AML-193 (cell line): ENCODE measurements at regions not wholly inside any gene's neighbourhood (a gene's known extent, or its start where the extent isn't known, plus 50 kb on each side); places are given as distances from the start of the nearest gene placed in this dataset.
A peak's percentile ranks its signal among the peaks of the same experiment; 100 is the strongest.

Experiments
- DNase-seq, 2 experiments: peaks; one replicate each; lab custom pipeline; 2025; lab: John Stamatoyannopoulos, UW

- no peak for DNase-seq
Observed at GRCh38 chr10:31145986-31146385, 114.3 kb upstream of the ZNF438 start.

- peak; percentile 21 to 23 for DNase-seq
Observed at GRCh38 chr10:31146491-31147209, 115.0 kb upstream of the ZNF438 start.

- no peak for DNase-seq
Observed at GRCh38 chr10:31147210-31147608, 115.5 kb upstream of the ZNF438 start.

GRCh38 chr10:31148951-31149350 lies 117.3 kb upstream of the ZNF438 start:
- no peak for DNase-seq

GRCh38 chr10:31149835-31150512 lies 118.3 kb upstream of the ZNF438 start:
- no peak for DNase-seq

- no peak for DNase-seq
Observed at GRCh38 chr10:31151301-31151700, 119.6 kb upstream of the ZNF438 start.

- no peak for DNase-seq
Observed at GRCh38 chr10:31152421-31153135, 120.9 kb upstream of the ZNF438 start.

- no peak for DNase-seq
Observed at GRCh38 chr10:31153161-31153560, 121.5 kb upstream of the ZNF438 start.

- DNase-seq = no peak
Observed at GRCh38 chr10:31153692-31154091, 122.0 kb upstream of the ZNF438 start.

- no peak for DNase-seq
Observed at GRCh38 chr10:31154996-31155395, 123.3 kb upstream of the ZNF438 start.

GRCh38 chr10:31157123-31158010 lies 125.7 kb upstream of the ZNF438 start:
- DNase-seq = no peak

GRCh38 chr10:31158011-31158658 lies 126.5 kb upstream of the ZNF438 start:
- DNase-seq = no peak

GRCh38 chr10:31166606-31167005 lies 134.9 kb upstream of the ZNF438 start:
- DNase-seq = no peak

GRCh38 chr10:31170636-31171035 lies 139.0 kb upstream of the ZNF438 start:
- DNase-seq = no peak

GRCh38 chr10:31171402-31172083 lies 139.9 kb upstream of the ZNF438 start:
- DNase-seq = no peak

- DNase-seq = no peak
Observed at GRCh38 chr10:31172925-31173324, 141.3 kb upstream of the ZNF438 start.

GRCh38 chr10:31173752-31174151 lies 142.1 kb upstream of the ZNF438 start:
- DNase-seq = no peak

- no peak for DNase-seq
Observed at GRCh38 chr10:31179091-31179680, 139.8 kb upstream of the ZEB1 start.

- DNase-seq = no peak
Observed at GRCh38 chr10:31186225-31187000, 132.6 kb upstream of the ZEB1 start.

- no peak for DNase-seq
Observed at GRCh38 chr10:31187182-31187581, 131.8 kb upstream of the ZEB1 start.
